IPS-18a (cell line): ENCODE measurements at regions not wholly inside any gene's neighbourhood (a gene's known extent, or its start where the extent isn't known, plus 50 kb on each side); places are given as distances from the start of the nearest gene placed in this dataset.
A peak's percentile ranks its signal among the peaks of the same experiment; 100 is the strongest.

ENCODE experiments used
- H3K27ac ChIP-seq: one replicate; pipeline ENCODE4 v1.5.1; 2013; ENCODE audit warnings: low read length
- H3K27me3 ChIP-seq: one replicate; pipeline ENCODE4 v1.6.1; 2013; ENCODE audit warnings: mild to moderate bottlenecking, low read length; ENCODE audit not compliant: control insufficient read depth, insufficient read depth
- H3K36me3 ChIP-seq: one replicate; pipeline ENCODE4 v1.6.1; 2013; ENCODE audit warnings: low read depth, low read length; ENCODE audit not compliant: control insufficient read depth
- H3K4me1 ChIP-seq: one replicate; pipeline ENCODE4 v1.6.1; 2013; ENCODE audit warnings: low read depth, low read length; ENCODE audit not compliant: control insufficient read depth
- H3K4me3 ChIP-seq: one replicate; pipeline ENCODE4 v1.5.1; 2013; ENCODE audit warnings: low read length
- H3K9ac ChIP-seq: one replicate; pipeline ENCODE4 v1.6.1; 2013; ENCODE audit warnings: mild to moderate bottlenecking, low read length, moderate library complexity
- H3K9me3 ChIP-seq: one replicate; pipeline ENCODE4 v1.6.1; 2013; ENCODE audit warnings: low read depth, low read length; ENCODE audit not compliant: control insufficient read depth

DNA sequence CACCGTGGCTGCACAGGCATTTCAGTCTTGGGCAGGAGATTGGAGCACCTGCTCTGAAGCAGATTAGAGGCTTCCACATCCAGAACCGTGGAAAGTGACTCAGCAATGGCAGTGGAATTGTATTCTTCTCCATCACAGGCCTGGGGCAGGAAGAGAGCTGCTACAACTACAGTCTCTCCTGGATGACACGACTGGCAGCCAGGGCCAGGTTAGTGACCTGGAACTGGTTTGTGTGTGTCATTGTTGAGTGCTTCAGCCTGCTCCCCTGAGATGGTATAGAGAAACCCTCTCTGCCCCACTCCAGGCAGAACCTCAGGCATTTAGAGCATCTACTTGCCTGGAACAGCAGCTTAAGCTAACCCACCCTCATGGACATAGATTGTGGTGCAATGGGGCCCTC is 596.5 kb upstream of the INTU start:
- peaks cover 4% of the 10 kb centered on the region for H3K4me1 ChIP-seq
- no peak overlapping the region for H3K4me3 ChIP-seq
- H3K36me3 ChIP-seq: no peaks in the 10 kb centered on the region
- no peaks in the 10 kb centered on the region for H3K27me3 ChIP-seq
- H3K27ac ChIP-seq: no peak overlapping the region
- no peaks in the 10 kb centered on the region for H3K9me3 ChIP-seq
- H3K9ac ChIP-seq: no peak overlapping the region

DNA sequence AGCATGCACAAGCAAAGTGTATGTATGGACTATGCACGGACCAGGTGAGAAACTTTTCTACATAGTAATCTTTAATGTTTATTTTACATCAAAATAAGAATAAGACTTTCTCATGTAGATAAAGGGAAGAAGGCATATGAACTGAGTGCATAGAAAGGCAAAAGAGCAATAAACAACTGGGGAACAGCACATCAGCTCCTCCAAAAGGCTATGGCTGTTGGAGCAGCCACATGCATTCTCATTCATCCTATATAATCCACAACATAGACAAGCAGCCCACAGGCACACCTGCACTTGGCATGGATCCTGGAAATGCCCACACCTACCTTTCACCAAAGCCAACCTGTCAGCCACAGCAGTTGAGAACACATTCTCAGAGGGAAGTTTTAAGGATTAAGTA is 586.9 kb upstream of the INTU start:
- no peaks in the 10 kb centered on the region for H3K27me3 ChIP-seq
- peak overlapping the region; percentile 13 for H3K9ac ChIP-seq
- H3K4me1 ChIP-seq: peaks cover 28% of the 10 kb centered on the region
- H3K4me3 ChIP-seq: no peak overlapping the region
- no peak overlapping the region for H3K27ac ChIP-seq
- H3K36me3 ChIP-seq: no peaks in the 10 kb centered on the region
- no peaks in the 10 kb centered on the region for H3K9me3 ChIP-seq

DNA sequence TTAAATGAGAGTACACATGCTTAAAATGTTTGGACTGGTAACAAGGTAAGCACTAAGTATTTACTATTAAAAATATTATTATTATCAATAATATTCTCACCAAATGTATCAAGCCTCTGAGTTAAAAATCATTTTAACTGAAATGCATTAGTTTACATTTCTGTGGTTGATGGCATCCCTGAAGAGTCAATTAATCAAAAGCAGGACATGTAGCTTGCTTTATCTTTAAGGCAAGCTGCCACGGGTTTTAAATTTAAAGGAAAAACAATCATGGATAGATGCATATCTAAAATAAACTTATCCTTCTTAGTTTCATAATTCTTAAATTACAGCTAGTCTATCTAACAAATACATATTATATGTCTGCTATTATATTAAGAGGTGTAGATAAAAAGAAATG is 584.8 kb upstream of the INTU start:
- Histone ChIP-seq H3K27me3 (no peaks in the 10 kb centered on the region), H3K4me1 (peaks cover 28% of the 10 kb centered on the region), H3K36me3 (no peaks in the 10 kb centered on the region), H3K9ac (no peak overlapping the region), H3K27ac (no peak overlapping the region), H3K9me3 (no peaks in the 10 kb centered on the region), H3K4me3 (no peak overlapping the region)

DNA sequence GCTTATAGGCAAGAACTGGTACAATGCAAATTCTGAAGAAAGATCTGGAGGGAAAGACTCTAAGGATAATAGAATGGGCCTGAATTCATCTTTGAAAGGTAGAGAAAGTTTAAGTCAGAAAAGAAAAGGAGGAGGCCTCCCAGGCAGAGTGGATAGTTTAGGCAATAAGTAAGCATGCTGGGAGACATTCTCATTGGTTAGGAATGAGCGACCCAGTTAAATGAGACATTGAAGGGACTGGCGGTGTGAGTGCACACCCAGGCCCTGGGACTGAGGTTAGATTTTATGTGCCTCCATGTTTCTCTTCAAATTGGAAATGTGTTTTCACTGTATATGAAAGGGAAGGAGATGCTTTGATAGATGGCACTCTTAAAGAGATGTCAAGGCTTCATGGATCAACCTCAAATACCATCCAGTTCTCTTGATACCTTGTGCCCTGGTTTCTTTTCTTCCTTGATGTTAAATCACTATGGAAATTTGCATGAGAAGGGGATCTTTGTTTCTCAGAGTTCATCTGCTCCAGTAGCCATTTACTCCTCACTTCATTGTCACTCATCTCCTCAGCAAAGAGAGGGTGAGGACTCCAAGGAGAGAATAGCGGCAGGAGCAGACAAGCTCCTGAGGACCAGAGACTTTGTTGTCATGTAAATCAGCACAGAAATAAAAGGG is 584.2 kb upstream of the INTU start:
- H3K36me3 ChIP-seq: no peaks in the 10 kb centered on the region
- H3K27ac ChIP-seq: no peak overlapping the region
- H3K4me3 ChIP-seq: no peak overlapping the region
- peaks cover 28% of the 10 kb centered on the region for H3K4me1 ChIP-seq
- no peaks in the 10 kb centered on the region for H3K27me3 ChIP-seq
- H3K9me3 ChIP-seq: no peaks in the 10 kb centered on the region
- H3K9ac ChIP-seq: no peak overlapping the region

DNA sequence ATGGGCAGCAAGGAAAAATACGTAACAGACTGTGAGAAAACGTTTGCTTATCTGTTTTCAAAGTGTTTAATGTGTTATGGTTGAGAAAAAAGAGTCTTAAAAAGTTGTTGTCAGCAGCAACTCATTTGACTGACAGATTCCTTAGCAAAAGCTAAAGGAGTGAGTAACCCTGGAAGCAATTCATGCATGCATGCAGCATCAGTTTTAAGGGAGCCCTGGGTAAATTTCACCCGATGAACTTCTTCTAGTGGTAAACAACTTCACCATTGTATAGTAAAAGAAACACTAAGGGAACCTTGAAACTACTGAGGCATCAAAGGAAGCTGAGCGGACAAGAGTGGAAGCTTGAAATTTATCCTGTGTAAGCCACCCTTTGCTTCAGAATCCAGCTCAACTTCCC is 583.2 kb upstream of the INTU start:
- H3K4me1 ChIP-seq: peaks cover 28% of the 10 kb centered on the region
- H3K9me3 ChIP-seq: no peaks in the 10 kb centered on the region

DNA sequence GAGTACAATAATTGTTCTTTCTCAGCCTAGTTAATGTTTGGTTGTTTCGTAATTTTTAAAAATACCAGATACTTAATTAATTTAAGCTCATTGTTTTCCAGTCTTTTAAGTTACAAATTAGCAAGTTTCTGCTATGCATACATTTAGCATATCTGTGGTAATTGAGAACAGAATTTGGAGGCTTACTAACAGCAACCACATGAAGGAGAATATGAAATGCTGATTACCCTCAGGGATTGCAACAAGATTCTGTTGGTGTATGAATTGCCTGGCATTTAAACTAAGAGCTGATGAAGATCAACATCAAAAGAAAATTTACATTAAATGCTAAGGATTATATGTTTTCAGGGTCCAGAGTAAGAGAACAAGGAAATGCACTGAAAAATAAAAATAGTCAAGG is 580.0 kb upstream of the INTU start:
- Histone ChIP-seq H3K27me3 (no peaks in the 10 kb centered on the region), H3K27ac (no peak overlapping the region), H3K4me3 (no peak overlapping the region)

More for the DNA sequence above, 583.2 kb upstream of the INTU start:
- Histone ChIP-seq H3K4me3 (no peak overlapping the region), H3K9ac (no peak overlapping the region), H3K27me3 (no peaks in the 10 kb centered on the region), H3K36me3 (no peaks in the 10 kb centered on the region), H3K27ac (no peak overlapping the region)

DNA sequence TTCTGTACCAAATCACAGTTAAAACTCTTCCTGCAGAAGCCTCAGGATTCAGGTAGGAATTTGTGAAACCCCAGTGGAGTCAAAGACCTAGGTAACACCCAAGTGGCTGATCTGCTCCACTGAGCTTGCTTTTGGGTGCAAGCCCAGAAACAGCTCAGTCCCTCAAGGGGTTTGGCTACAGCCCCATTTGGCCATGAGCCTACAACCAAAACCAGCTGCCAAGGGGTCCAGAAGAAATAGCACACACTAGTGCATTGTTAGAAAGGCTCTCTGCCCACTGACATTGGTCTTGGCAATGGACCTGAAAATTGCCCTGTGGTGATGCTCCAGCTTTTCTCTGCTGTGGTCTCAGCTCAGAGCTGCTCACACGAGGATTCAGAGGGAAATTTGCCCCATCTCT is 577.4 kb upstream of the INTU start:
- H3K4me1 ChIP-seq: no peaks in the 10 kb centered on the region
- no peak overlapping the region for H3K4me3 ChIP-seq

More for the DNA sequence above, 580.0 kb upstream of the INTU start:
- Histone ChIP-seq H3K36me3 (no peaks in the 10 kb centered on the region), H3K9me3 (no peaks in the 10 kb centered on the region), H3K4me1 (peaks cover 8% of the 10 kb centered on the region), H3K9ac (no peak overlapping the region)

DNA sequence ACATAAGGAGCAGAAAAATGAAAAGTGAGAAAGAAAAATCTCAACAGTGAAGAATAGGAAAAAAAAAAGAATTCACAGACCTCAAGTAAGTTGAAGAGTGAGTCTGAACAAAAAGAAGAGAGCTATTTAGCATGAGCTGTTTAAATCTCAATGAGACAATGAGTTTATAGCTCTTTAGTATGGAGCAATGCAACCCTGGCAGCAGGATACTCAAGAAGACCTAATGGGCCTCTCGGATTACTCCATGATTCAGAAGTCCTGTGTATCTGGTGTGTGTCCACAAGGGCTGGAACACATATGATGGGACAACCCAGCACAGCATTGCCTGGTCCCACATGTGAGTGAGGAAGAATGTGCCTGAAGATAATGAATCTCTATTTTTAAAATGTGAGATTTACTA is 563.1 kb upstream of the INTU start:
- no peak overlapping the region for H3K4me3 ChIP-seq
- no peak overlapping the region for H3K27ac ChIP-seq
- H3K27me3 ChIP-seq: no peaks in the 10 kb centered on the region
- peaks cover 10% of the 10 kb centered on the region for H3K4me1 ChIP-seq
- no peaks in the 10 kb centered on the region for H3K9me3 ChIP-seq
- H3K9ac ChIP-seq: no peak overlapping the region
- H3K36me3 ChIP-seq: no peaks in the 10 kb centered on the region

More for the DNA sequence above, 577.4 kb upstream of the INTU start:
- Histone ChIP-seq H3K27me3 (no peaks in the 10 kb centered on the region), H3K9ac (no peak overlapping the region), H3K9me3 (no peaks in the 10 kb centered on the region), H3K27ac (no peak overlapping the region), H3K36me3 (no peaks in the 10 kb centered on the region)

DNA sequence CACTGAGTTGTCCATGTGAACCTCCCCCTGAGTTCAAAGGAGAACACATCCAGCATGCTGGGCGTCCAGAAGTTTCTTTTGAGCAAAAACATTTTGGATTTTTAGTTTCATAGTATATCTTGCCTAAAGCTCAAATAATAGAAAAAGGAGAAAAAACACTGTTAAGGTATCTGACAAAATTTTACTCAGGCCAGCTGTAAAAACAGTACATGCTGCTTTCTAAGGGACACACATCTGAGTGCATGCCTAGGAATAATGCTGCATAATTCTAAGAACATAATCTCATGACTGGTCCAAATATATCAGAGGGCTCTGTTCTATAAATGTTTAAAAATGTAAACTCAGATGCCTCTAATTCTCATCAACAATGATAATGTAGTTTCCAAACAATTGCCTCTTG is 561.3 kb upstream of the INTU start:
- Histone ChIP-seq H3K27ac (no peak overlapping the region), H3K9ac (no peak overlapping the region), H3K36me3 (no peaks in the 10 kb centered on the region), H3K4me3 (no peak overlapping the region), H3K9me3 (no peaks in the 10 kb centered on the region), H3K4me1 (peaks cover 10% of the 10 kb centered on the region), H3K27me3 (no peaks in the 10 kb centered on the region)

DNA sequence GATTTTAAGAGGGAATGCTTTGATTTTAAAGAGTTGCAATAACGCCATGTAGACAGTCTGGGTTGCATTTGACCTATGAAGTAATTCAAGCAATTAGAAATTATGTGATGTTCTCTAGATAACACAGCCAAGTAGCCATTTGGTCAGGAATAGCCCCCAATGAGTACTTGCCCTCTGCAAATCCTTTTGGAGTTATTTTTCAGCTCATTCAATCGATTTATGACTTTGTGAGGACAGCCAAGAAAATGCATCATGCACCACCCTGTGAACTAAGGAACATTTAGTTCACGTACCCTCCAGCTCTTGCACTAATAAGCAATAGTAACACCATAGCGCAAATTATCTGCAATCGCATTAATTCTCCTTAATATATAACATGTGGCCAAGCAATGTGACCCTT is 552.6 kb upstream of the INTU start:
- Histone ChIP-seq H3K9ac (no peak overlapping the region), H3K36me3 (no peaks in the 10 kb centered on the region), H3K27ac (no peak overlapping the region), H3K27me3 (no peaks in the 10 kb centered on the region), H3K9me3 (no peaks in the 10 kb centered on the region), H3K4me3 (no peak overlapping the region), H3K4me1 (no peaks in the 10 kb centered on the region)

DNA sequence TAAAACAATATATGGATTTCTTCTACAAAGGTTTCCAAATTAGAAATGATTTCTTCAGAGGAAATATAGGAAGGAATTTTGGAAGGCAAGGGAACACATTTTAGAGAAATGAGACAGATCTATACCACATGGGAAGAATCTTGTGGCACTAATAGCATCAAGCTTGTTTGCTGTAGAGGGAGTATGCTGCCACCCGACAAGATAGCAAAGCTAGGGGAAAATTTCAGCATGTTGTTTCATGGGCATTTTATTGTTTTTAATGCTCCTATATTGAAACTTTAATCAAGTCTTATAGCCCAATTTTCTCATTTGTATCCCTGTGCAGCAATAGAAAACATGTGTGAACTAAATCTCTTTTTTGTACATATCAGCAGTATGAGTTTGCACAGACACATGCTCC is 551.7 kb upstream of the INTU start:
- no peak overlapping the region for H3K9ac ChIP-seq
- H3K4me3 ChIP-seq: no peak overlapping the region
- H3K27ac ChIP-seq: no peak overlapping the region
- no peaks in the 10 kb centered on the region for H3K4me1 ChIP-seq
- no peaks in the 10 kb centered on the region for H3K27me3 ChIP-seq
- no peaks in the 10 kb centered on the region for H3K9me3 ChIP-seq
- H3K36me3 ChIP-seq: no peaks in the 10 kb centered on the region

DNA sequence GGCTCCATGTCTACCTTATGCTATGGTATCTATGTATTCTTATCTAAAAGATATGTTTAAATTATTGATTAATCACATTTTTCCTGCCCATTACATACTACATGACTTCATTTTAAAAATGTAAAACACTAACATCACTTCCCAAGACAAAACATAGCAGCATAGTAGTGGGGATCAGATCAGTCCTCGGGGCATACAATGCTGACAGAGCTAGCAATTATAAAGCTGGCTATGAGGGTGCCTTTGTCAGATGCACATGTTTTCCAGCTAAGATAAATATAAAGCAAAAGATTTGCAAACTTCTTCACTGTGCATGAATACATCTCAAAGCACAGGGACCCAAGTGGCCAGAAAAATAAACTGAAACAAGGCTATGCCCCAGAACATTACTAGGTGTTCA is 549.8 kb upstream of the INTU start:
- no peak overlapping the region for H3K27ac ChIP-seq
- no peaks in the 10 kb centered on the region for H3K36me3 ChIP-seq
- peaks cover 7% of the 10 kb centered on the region for H3K9me3 ChIP-seq
- no peaks in the 10 kb centered on the region for H3K27me3 ChIP-seq
- no peak overlapping the region for H3K4me3 ChIP-seq
- H3K4me1 ChIP-seq: no peaks in the 10 kb centered on the region
- H3K9ac ChIP-seq: no peak overlapping the region
